Activated CD4-positive, CD25-positive, alpha-beta regulatory T cell treated with anti-CD3 and anti-CD28 coated beads, Interleukin-2, amount 50 U/mL, for 72 hours (primary cell): ENCODE measurements at regions not wholly inside any gene's neighbourhood (a gene's known extent, or its start where the extent isn't known, plus 50 kb on each side); places are given as distances from the start of the nearest gene placed in this dataset.
"Not testable (repeated sequence)": the region's sequence is repeated elsewhere in the genome, so short reads cannot be mapped to it uniquely, and the experiment has no call there.

Experiments
- DNase-seq: peaks from one replicate; pipeline ENCODE4 v3.0.0; 2021

GRCh38 chr2:235413064-235413463, 80.8 kb upstream of the AGAP1 start:
- no peak for DNase-seq

- no peak for DNase-seq
Measured at GRCh38 chr2:235414422-235414821, 79.4 kb upstream of the AGAP1 start.

DNA sequence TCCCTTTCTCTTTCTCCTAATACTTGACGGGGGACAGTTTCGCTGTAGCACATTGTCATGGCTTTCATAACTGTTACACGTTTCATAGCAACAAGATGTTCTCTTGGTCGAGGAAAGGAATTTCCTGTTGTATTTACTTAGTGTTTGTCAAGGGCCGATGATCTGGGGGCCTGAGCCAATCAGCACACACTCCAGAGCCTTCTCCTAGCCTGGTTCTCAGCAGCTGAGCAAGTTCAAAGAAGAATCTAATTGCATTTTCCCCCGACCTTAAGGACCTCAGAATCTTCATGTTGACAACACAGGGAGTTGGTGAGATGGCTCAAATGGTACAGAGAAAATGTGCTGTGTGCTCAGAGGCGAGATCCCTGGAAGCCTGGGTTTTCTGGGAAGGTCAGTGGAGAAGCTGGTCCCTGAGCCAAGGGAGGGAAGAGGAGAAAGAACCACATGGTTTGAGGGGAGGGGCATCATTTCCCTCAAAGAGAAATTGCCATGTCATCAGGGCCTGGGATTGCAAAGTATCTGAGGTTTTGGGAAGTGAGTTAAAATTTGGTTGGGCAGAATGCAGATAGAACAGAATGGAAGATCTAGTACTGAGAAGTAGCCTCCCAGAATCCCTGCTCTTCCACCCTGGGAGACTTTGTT, 76.9 kb upstream of the AGAP1 start:
- no peak for DNase-seq

DNA sequence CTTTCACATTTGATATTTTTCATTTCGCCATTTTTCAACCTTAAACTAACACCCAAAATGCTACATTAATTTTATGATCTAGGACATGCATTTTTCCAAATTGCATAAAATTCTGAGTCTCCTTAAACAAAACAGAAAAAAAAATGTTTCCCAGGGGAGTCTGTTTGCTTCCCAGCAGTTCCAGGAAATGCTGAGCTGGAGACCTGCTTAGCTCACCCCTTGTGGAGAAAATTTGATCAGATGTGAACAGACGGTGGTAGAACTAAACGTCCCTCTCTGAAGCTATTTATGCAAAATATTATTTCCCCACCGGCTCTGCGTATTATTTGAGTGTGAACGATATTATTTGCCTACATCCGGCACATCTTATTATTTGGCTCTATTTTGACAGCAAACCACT, 74.9 kb upstream of the AGAP1 start:
- DNase-seq = no peak

DNA sequence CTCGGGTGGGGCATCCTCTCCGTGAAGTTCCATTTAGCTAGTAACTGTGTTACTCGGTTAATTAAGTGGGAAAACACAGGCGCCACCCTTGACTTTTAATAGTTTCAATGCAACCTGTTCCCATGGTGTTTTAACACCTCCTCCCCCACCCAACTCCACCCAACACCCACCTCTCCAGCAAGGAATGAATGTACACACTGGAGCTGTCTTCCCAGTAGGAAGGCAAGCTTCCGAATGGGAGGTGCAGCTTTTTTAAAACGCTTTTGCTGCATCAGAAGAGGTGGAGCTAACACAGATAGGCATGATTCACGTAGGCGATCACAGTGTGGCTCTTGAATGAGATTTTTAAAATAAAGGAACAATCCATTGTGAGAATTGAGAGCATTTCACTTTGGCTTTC, 73.8 kb upstream of the AGAP1 start:
- no peak for DNase-seq

- DNase-seq = no peak
Measured at GRCh38 chr2:235421618-235422017, 72.2 kb upstream of the AGAP1 start.

- no peak for DNase-seq
Measured at GRCh38 chr2:235430366-235431083, 63.3 kb upstream of the AGAP1 start.

GRCh38 chr2:235432741-235433520, 60.9 kb upstream of the AGAP1 start:
- DNase-seq = no peak

DNA sequence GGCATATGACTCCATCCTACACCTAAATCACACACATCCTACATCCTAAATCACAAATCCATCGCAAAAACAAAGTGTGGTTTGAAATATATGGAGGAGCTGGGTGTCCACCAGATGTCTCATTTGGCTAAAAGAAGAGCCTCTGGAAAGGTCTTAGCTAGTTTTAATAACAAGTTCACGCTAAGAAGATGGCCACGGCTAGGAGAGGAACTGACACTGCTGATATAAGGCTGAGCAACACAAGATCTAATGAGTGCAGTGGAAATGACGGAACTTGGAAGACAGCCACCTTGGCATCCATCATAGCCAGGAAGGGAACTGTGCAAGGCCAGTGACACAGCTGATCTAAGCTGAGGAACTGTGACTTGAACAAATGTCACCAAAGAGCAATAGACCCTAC, 60.0 kb upstream of the AGAP1 start:
- no peak for DNase-seq

GRCh38 chr2:235439959-235440662, 53.7 kb upstream of the AGAP1 start:
- DNase-seq = no peak

- not testable (repeated sequence) for DNase-seq
Measured at GRCh38 chr2:235443580-235443979, 50.3 kb upstream of the AGAP1 start.
